SK-N-SH (cell line): ENCODE measurements at regions not wholly inside any gene's neighbourhood (a gene's known extent, or its start where the extent isn't known, plus 50 kb on each side); places are given as distances from the start of the nearest gene placed in this dataset.

Experiments used
- CTCF ChIA-PET: fragments of 300-600, 350-600 bp; formaldehyde crosslinking; extraction: SDS; loops from one replicate; lab custom pipeline; 2021; lab: Yijun Ruan, JAX
- POLR2A ChIA-PET: fragments of 350-600 bp; sonication (Branson Sonifier 250); formaldehyde crosslinking; extraction: SDS; loops from one replicate; lab custom pipeline; 2020; ENCODE audit warnings: antibody characterized with exemption, inconsistent platforms; lab: Yijun Ruan, JAX
- DNase-seq: peaks from one replicate; pipeline ENCODE4 v3.0.0; 2012
- H2AFZ ChIP-seq: fragments of 200-600 bp; sonication (generic); 2 replicates; pipeline ENCODE4 v1.8.1; 2016; ENCODE audit warnings: antibody characterized with exemption, mild to moderate bottlenecking, low read depth
- H3F3A ChIP-seq: fragments of 200-600 bp; sonication (generic); replicated peaks from 2 replicates; pipeline ENCODE3; 2016; ENCODE audit warnings: antibody characterized with exemption, mild to moderate bottlenecking; ENCODE audit not compliant: insufficient read depth
- H3K27ac ChIP-seq, 2 experiments: fragments of 200-500 bp in 1 of 2; fragments of 200-600 bp in 1 of 2; sonication (Bioruptor generic) in 1 of 2; sonication (generic), shearing (Covaris generic) in 1 of 2; 2 replicates each; pipeline versions ENCODE4 v1.5.1 to v1.6.1; 2014 to 2016; ENCODE audit warnings: low read depth in 2 of 2, inconsistent platforms in 1 of 2, low read length in 1 of 2, mild to moderate bottlenecking in 1 of 2, mixed read lengths in 1 of 2
- H3K27me3 ChIP-seq: fragments of 200-600 bp; sonication (generic), shearing (Covaris generic); 2 replicates; pipeline ENCODE4 v1.6.1; 2016; ENCODE audit warnings: mixed run types; ENCODE audit not compliant: insufficient read depth
- H3K36me3 ChIP-seq, 2 experiments: fragments of 200-500 bp in 1 of 2; fragments of 200-600 bp in 1 of 2; sonication (Bioruptor generic) in 1 of 2; sonication (generic) in 1 of 2; replicated peaks in 1 of 2; 2 replicates each; pipeline versions ENCODE3 to v1.5.1; 2014 to 2016; ENCODE audit warnings: low read length in 1 of 2, mild to moderate bottlenecking in 1 of 2; ENCODE audit not compliant: insufficient read depth in 2 of 2, control insufficient read depth in 1 of 2
- H3K4me1 ChIP-seq, 2 experiments: fragments of 200-500 bp in 1 of 2; fragments of 200-600 bp in 1 of 2; sonication (Bioruptor generic) in 1 of 2; sonication (generic), shearing (Covaris generic) in 1 of 2; 2 replicates each; pipeline versions ENCODE4 v1.5.1 to v1.6.1; 2014 to 2016; ENCODE audit warnings: low read depth in 1 of 2, low read length in 1 of 2, mixed run types in 1 of 2; ENCODE audit not compliant: insufficient read depth in 2 of 2, control insufficient read depth in 1 of 2
- H3K4me2 ChIP-seq: fragments of 200-600 bp; sonication (generic), shearing (Covaris generic); 2 replicates; pipeline ENCODE4 v1.6.1; 2017; ENCODE audit warnings: mixed run types
- H3K4me3 ChIP-seq, 2 experiments: fragments of 200-500 bp in 1 of 2; fragments of 200-600 bp in 1 of 2; sonication (Bioruptor generic) in 1 of 2; sonication (generic), shearing (Covaris generic) in 1 of 2; 2 replicates each; pipeline versions ENCODE4 v1.5.1 to v1.8.1; 2014 to 2016; ENCODE audit warnings: low read depth in 2 of 2, inconsistent platforms in 1 of 2, low read length in 1 of 2, mild to moderate bottlenecking in 1 of 2, mixed read lengths in 1 of 2, moderate library complexity in 1 of 2
- H3K79me2 ChIP-seq: fragments of 200-600 bp; sonication (generic); 2 replicates; pipeline ENCODE4 v1.8.1; 2017; ENCODE audit warnings: mild to moderate bottlenecking; ENCODE audit not compliant: insufficient read depth
- H3K9ac ChIP-seq: fragments of 200-600 bp; sonication (generic); 2 replicates; pipeline ENCODE4 v1.6.1; 2017; ENCODE audit warnings: mixed run types
- H3K9me2 ChIP-seq: fragments of 200-600 bp; sonication (generic); 2 replicates; pipeline ENCODE4 v1.6.1; 2017; ENCODE audit warnings: mixed run types
- H3K9me3 ChIP-seq: fragments of 200-600 bp; sonication (generic); 2 replicates; pipeline ENCODE4 v1.6.1; 2017; ENCODE audit warnings: mixed run types, mild to moderate bottlenecking, moderate library complexity
- H4K20me1 ChIP-seq: fragments of 200-600 bp; sonication (generic); 2 replicates; pipeline ENCODE4 v1.6.1; 2017; ENCODE audit warnings: mild to moderate bottlenecking, mixed run types; ENCODE audit not compliant: insufficient read depth
- EZH2phosphoT487 ChIP-seq: fragments of 200-600 bp; sonication (generic); IDR thresholded peaks from 2 replicates; pipeline ENCODE4 v1.6.1; 2017; ENCODE audit warnings: low read depth, mixed run types, mild to moderate bottlenecking, antibody characterized with exemption, moderate library complexity, borderline replicate concordance
- FOSL2 ChIP-seq: IDR thresholded peaks from 2 replicates; pipeline ENCODE4 v1.4.0; 2012; ENCODE audit warnings: low read depth, mild to moderate bottlenecking, moderate library complexity, borderline replicate concordance
- FOXM1 ChIP-seq: IDR thresholded peaks from 2 replicates; pipeline ENCODE4 v1.4.0; 2012; ENCODE audit warnings: low read depth, mild to moderate bottlenecking
- IRF3 ChIP-seq: fragments of 150-350 bp; IDR thresholded peaks from 2 replicates; pipeline ENCODE4 v1.6.1; 2016; ENCODE audit warnings: mild to moderate bottlenecking, low read depth, low read length
- MAX ChIP-seq: IDR thresholded peaks from 2 replicates; pipeline ENCODE4 v1.4.0; 2012; ENCODE audit warnings: low read depth
- NFIC ChIP-seq: IDR thresholded peaks from 2 replicates; pipeline ENCODE4 v1.4.0; 2012; ENCODE audit warnings: borderline replicate concordance
- POLR2AphosphoS5 ChIP-seq: IDR thresholded peaks from 2 replicates; pipeline ENCODE4 v1.6.1; 2012; ENCODE audit warnings: low read depth, low read length
- RAD21 ChIP-seq: IDR thresholded peaks from 2 replicates; pipeline ENCODE4 v1.6.1; 2012; ENCODE audit warnings: mild to moderate bottlenecking, low read length
- SMC3 ChIP-seq: IDR thresholded peaks from 2 replicates; pipeline ENCODE4 v1.6.1; 2012; ENCODE audit warnings: low read depth, low read length, improper control_type of control experiment
- TCF12 ChIP-seq: IDR thresholded peaks from 2 replicates; pipeline ENCODE4 v1.4.0; 2012
- USF2 ChIP-seq: fragments of 150-350 bp; IDR thresholded peaks from 2 replicates; pipeline ENCODE4 v1.6.1; 2017; ENCODE audit warnings: antibody characterized with exemption, low read length, low read depth, borderline replicate concordance
- YY1 ChIP-seq: IDR thresholded peaks from 2 replicates; pipeline ENCODE4 v1.4.0; 2012; ENCODE audit warnings: low read depth, mild to moderate bottlenecking
- WGBS: methylation state at CpG from one replicate; pipeline ENCODE4 v1.1.6; 2017; ENCODE audit warnings: low lambda C conversion rate; 5-methylcytosine and 5-hydroxymethylcytosine counted together

GRCh38 chr4:176607807-176608206 lies 184.9 kb downstream of the VEGFC start:
- Histone ChIP-seq H3K9me2 (no peaks in the 10 kb centered on the region), H3F3A (no peaks in the 10 kb centered on the region), H3K79me2 (no peaks in the 10 kb centered on the region), H3K4me1 (no peaks in the 10 kb centered on the region), H3K4me2 (no peak overlapping the region), H3K27me3 (peaks cover 30% of the 10 kb centered on the region; the same call in 1 of the 2 replicates), H3K9ac (no peak overlapping the region), H3K36me3 (peaks cover 0 to 2% of the 10 kb centered on the region in 2 experiments), H3K9me3 (no peaks in the 10 kb centered on the region; the same call in 1 of the 2 replicates), H3K4me3 (no peak overlapping the region), H4K20me1 (no peaks in the 10 kb centered on the region), H2AFZ (no peak overlapping the region), H3K27ac (no peak overlapping the region)
- no peak for DNase-seq
- ChIA-PET CTCF (no interaction called here), POLR2A (no interaction called here)
- TF ChIP-seq YY1 (no peak), FOXM1 (no peak), IRF3 (no peak), USF2 (no peak), MAX (no peak), EZH2phosphoT487 (no peak), SMC3 (no peak), NFIC (no peak), FOSL2 (no peak)
- WGBS, result 12% methylated on average over 11 of the region's 11 CpGs

GRCh38 chr4:176608346-176608745 lies 184.4 kb downstream of the VEGFC start:
- Histone ChIP-seq H3K4me2 (no peak overlapping the region), H3K27me3 (peaks cover 30% of the 10 kb centered on the region; the same call in 1 of the 2 replicates)
- POLR2A ChIA-PET, result no interaction called here
- TF ChIP-seq NFIC (no peak), IRF3 (no peak), RAD21 (no peak), TCF12 (no peak), YY1 (no peak), POLR2AphosphoS5 (no peak)
- TF ChIP-seq, all 33 proteins: peak for 0
- no peaks in the 10 kb centered on the region for H3K4me1 ChIP-seq
- no peak overlapping the region for H2AFZ ChIP-seq
- no peak for DNase-seq
- 17% methylated on average over 2 of the region's 2 CpGs for WGBS
- peaks cover 0 to 2% of the 10 kb centered on the region in 2 experiments for H3K36me3 ChIP-seq
- no peaks in the 10 kb centered on the region for H3K79me2 ChIP-seq
- no peak overlapping the region for H3K9ac ChIP-seq
- no peaks in the 10 kb centered on the region for H4K20me1 ChIP-seq
- no peaks in the 10 kb centered on the region; the same call in 1 of the 2 replicates for H3K9me3 ChIP-seq
- no peaks in the 10 kb centered on the region for H3F3A ChIP-seq
- CTCF ChIA-PET, result no interaction called here
- H3K27ac ChIP-seq, result no peak overlapping the region
- no peaks in the 10 kb centered on the region for H3K9me2 ChIP-seq
- no peak overlapping the region for H3K4me3 ChIP-seq
